HG02884 (cell line): ENCODE measurements at regions not wholly inside any gene's neighbourhood (a gene's known extent, or its start where the extent isn't known, plus 50 kb on each side); places are given as distances from the start of the nearest gene placed in this dataset.

Source experiments
- ATAC-seq: cut with Tn5 transposase; IDR thresholded peaks from one replicate; pipeline ENCODE4 v1.9.1; 2021; ENCODE audit warnings: mild to moderate bottlenecking, moderate library complexity; ENCODE audit not compliant: unreplicated experiment

GRCh38 chr22:19621373-19622060 is 92.8 kb upstream of the SEPTIN5 start:
- ATAC-seq = no peak

GRCh38 chr22:19622061-19622441 is 92.3 kb upstream of the SEPTIN5 start:
- no peak for ATAC-seq

GRCh38 chr22:19625331-19626041 is 88.8 kb upstream of the SEPTIN5 start:
- ATAC-seq = no peak

GRCh38 chr22:19626042-19626587 is 88.2 kb upstream of the SEPTIN5 start:
- no peak for ATAC-seq

GRCh38 chr22:19626666-19627065 is 87.6 kb upstream of the SEPTIN5 start:
- ATAC-seq = no peak

GRCh38 chr22:19628038-19628776 is 86.1 kb upstream of the SEPTIN5 start:
- no peak for ATAC-seq

- ATAC-seq = no peak
These were observed 85.0 kb upstream of the SEPTIN5 start for GRCh38 chr22:19629331-19629719.

GRCh38 chr22:19629720-19630419 is 84.4 kb upstream of the SEPTIN5 start:
- ATAC-seq = no peak

- ATAC-seq = no peak
These were observed 83.7 kb upstream of the SEPTIN5 start for GRCh38 chr22:19630614-19631013.

- no peak for ATAC-seq
These were observed 82.2 kb upstream of the SEPTIN5 start for GRCh38 chr22:19631899-19632667.

- ATAC-seq = no peak
These were observed 81.6 kb upstream of the SEPTIN5 start for GRCh38 chr22:19632668-19633148.

GRCh38 chr22:19634226-19634975 is 79.9 kb upstream of the SEPTIN5 start:
- no peak for ATAC-seq

- ATAC-seq = no peak
These were observed 78.7 kb upstream of the SEPTIN5 start for GRCh38 chr22:19635644-19636043.

- ATAC-seq = no peak
These were observed 77.5 kb upstream of the SEPTIN5 start for GRCh38 chr22:19636696-19637407.

GRCh38 chr22:19637408-19638281 is 76.7 kb upstream of the SEPTIN5 start:
- no peak for ATAC-seq

- ATAC-seq = no peak
These were observed 75.9 kb upstream of the SEPTIN5 start for GRCh38 chr22:19638282-19639015.

GRCh38 chr22:19639610-19640135 is 74.6 kb upstream of the SEPTIN5 start:
- no peak for ATAC-seq
